Nephron (organoid): ENCODE measurements at regions not wholly inside any gene's neighbourhood (a gene's known extent, or its start where the extent isn't known, plus 50 kb on each side); places are given as distances from the start of the nearest gene placed in this dataset.
A peak's percentile ranks its signal among the peaks of the same experiment; 100 is the strongest.

ENCODE experiments used
- H3K27ac Mint-ChIP-seq, 3 experiments: 2 replicates each; pipeline ENCODE4 v1.8.0; 2020; ENCODE audit warnings: mixed read lengths in 3 of 3, mild to moderate bottlenecking in 2 of 3, moderate library complexity in 1 of 3
- H3K27me3 Mint-ChIP-seq: 2 replicates; pipeline ENCODE4 v1.8.0; 2021; ENCODE audit warnings: low read depth, mild to moderate bottlenecking, moderate library complexity, mixed read lengths
- H3K36me3 Mint-ChIP-seq: 2 replicates; pipeline ENCODE4 v1.8.0; 2020; ENCODE audit warnings: low read depth, mixed read lengths
- H3K4me1 Mint-ChIP-seq: 2 replicates; pipeline ENCODE4 v1.8.0; 2020; ENCODE audit warnings: mixed read lengths
- H3K4me3 Mint-ChIP-seq, 3 experiments: 2 replicates each; pipeline ENCODE4 v1.8.0; 2020; ENCODE audit warnings: mild to moderate bottlenecking in 3 of 3, mixed read lengths in 3 of 3, moderate library complexity in 2 of 3
- H3K9me3 Mint-ChIP-seq: 2 replicates; pipeline ENCODE4 v1.8.0; 2020; ENCODE audit warnings: mixed read lengths
- TF ChIP-seq, protein P1 (sequence below), 3 experiments: fragments of 200-600 bp; sonication (generic); IDR thresholded peaks; one replicate each; pipeline ENCODE4 v1.5.0; 2021; ENCODE audit warnings: antibody characterized with exemption in 3 of 3; ENCODE audit not compliant: unreplicated experiment in 3 of 3

- Mint-ChIP-seq H3K9me3 (peaks cover 48% of the 10 kb centered on the region), H3K4me3 (no peak overlapping the region), H3K4me1 (no peaks in the 10 kb centered on the region), H3K27me3 (no peaks in the 10 kb centered on the region), H3K36me3 (peaks cover 13% of the 10 kb centered on the region), H3K27ac (no peak overlapping the region)
- TF ChIP-seq, protein P1, sequence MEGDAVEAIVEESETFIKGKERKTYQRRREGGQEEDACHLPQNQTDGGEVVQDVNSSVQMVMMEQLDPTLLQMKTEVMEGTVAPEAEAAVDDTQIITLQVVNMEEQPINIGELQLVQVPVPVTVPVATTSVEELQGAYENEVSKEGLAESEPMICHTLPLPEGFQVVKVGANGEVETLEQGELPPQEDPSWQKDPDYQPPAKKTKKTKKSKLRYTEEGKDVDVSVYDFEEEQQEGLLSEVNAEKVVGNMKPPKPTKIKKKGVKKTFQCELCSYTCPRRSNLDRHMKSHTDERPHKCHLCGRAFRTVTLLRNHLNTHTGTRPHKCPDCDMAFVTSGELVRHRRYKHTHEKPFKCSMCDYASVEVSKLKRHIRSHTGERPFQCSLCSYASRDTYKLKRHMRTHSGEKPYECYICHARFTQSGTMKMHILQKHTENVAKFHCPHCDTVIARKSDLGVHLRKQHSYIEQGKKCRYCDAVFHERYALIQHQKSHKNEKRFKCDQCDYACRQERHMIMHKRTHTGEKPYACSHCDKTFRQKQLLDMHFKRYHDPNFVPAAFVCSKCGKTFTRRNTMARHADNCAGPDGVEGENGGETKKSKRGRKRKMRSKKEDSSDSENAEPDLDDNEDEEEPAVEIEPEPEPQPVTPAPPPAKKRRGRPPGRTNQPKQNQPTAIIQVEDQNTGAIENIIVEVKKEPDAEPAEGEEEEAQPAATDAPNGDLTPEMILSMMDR (IDR thresholded peaks at IDR 0.05; ENCODE audit: unreplicated experiment in 3 of 3), result no peak
These were observed 1019.8 kb downstream of the GALC start for GRCh38 chr14:86973177-86973576.

- H3K27me3 Mint-ChIP-seq, result no peaks in the 10 kb centered on the region
- no peak overlapping the region for H3K4me3 Mint-ChIP-seq
- TF ChIP-seq, protein P1 (IDR thresholded peaks at IDR 0.05; ENCODE audit: unreplicated experiment in 3 of 3), result no peak
- H3K27ac Mint-ChIP-seq, result no peak overlapping the region
- peaks cover 38% of the 10 kb centered on the region for H3K9me3 Mint-ChIP-seq
- no peaks in the 10 kb centered on the region for H3K4me1 Mint-ChIP-seq
- peaks cover 4% of the 10 kb centered on the region for H3K36me3 Mint-ChIP-seq
These were observed 1021.7 kb downstream of the GALC start for GRCh38 chr14:86971292-86971691.

DNA sequence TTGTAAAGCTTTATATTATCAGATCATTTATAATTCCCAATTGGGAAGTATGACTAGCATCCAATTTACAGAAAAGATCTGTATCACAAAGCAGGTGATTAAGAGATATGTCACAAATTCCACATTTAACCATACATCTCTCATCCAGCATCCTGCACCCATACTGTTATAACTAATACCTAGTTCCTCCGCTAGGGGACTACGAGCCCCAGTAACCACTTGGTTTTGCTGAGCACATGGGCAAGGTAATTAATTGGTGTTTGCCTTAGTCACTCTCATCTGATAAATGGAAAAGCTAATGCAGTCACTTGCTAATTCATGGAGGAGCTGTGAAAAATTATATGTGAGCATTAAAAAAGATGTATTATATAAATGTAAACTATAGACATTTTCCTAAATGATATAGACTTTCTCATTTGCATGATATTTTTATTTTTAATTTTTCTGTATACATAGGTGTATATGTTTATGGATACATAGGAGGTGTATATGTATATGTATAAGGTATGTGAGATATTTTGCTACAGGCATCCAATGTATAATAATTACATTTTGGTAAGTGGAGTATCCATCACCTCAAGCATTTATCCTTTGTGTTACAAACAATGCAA, 1031.8 kb downstream of the GALC start:
- Mint-ChIP-seq H3K36me3 (peaks cover 7% of the 10 kb centered on the region), H3K27ac (no peak overlapping the region), H3K4me3 (no peak overlapping the region), H3K27me3 (no peaks in the 10 kb centered on the region), H3K4me1 (peaks cover 7% of the 10 kb centered on the region), H3K9me3 (peaks cover 35% of the 10 kb centered on the region)
- TF ChIP-seq, protein P1 (IDR thresholded peaks at IDR 0.05; ENCODE audit: unreplicated experiment in 3 of 3), result no peak

DNA sequence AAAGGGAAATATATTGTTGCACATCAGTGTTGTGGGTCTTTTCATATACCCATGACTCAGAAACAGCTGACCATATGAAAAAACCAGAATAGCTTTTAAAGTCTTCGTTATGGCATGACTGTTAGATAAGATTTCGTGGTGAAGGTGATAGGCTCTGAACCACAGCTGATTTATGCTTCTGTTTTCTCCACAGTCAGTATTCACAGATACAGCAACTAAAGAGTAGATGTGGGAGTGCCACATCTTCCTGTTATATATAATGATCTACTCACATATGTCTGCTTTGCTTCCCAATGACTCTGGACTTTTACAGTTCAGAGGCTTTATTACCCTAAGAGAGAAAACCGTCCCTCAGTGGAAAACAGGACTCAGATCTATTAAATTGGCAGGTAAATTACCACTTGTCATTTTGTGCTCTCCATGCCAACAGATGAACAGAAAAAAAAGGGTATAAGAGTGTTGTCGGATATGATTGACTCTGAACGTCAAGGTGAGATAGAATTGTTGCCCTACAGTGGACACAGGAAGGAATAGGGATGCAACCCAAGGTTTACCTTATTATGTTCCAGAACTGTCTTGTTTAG, 1037.1 kb downstream of the GALC start:
- Mint-ChIP-seq H3K27me3 (no peaks in the 10 kb centered on the region), H3K4me1 (peaks cover 18% of the 10 kb centered on the region), H3K27ac (peak overlapping the region; percentile 33 to 77 (median 43)), H3K36me3 (no peaks in the 10 kb centered on the region), H3K4me3 (no peak overlapping the region), H3K9me3 (peaks cover 6% of the 10 kb centered on the region)
- TF ChIP-seq, protein P1 (IDR thresholded peaks at IDR 0.05; ENCODE audit: unreplicated experiment in 3 of 3), result no peak

- peaks cover 3% of the 10 kb centered on the region for H3K9me3 Mint-ChIP-seq
- no peaks in the 10 kb centered on the region for H3K36me3 Mint-ChIP-seq
- TF ChIP-seq, protein P1 (IDR thresholded peaks at IDR 0.05; ENCODE audit: unreplicated experiment in 3 of 3), result no peak
- peaks cover 18% of the 10 kb centered on the region for H3K4me1 Mint-ChIP-seq
- no peak overlapping the region for H3K4me3 Mint-ChIP-seq
- no peaks in the 10 kb centered on the region for H3K27me3 Mint-ChIP-seq
- H3K27ac Mint-ChIP-seq, result peak overlapping the region in 1 of 3 experiments; percentile 55
These were observed 1038.4 kb downstream of the GALC start for GRCh38 chr14:86954623-86955022.

- H3K9me3 Mint-ChIP-seq, result no peaks in the 10 kb centered on the region
- no peaks in the 10 kb centered on the region for H3K27me3 Mint-ChIP-seq
- TF ChIP-seq, protein P1 (IDR thresholded peaks at IDR 0.05; ENCODE audit: unreplicated experiment in 3 of 3), result no peak
- H3K27ac Mint-ChIP-seq, result no peak overlapping the region
- H3K4me3 Mint-ChIP-seq, result no peak overlapping the region
- H3K4me1 Mint-ChIP-seq, result peaks cover 7% of the 10 kb centered on the region
- no peaks in the 10 kb centered on the region for H3K36me3 Mint-ChIP-seq
These were observed 1046.5 kb downstream of the GALC start for GRCh38 chr14:86946446-86946845.
